Activated CD8-positive, alpha-beta T cell treated with anti-CD3 and anti-CD28 coated beads for 36 hours (primary cell): ENCODE measurements at regions not wholly inside any gene's neighbourhood (a gene's known extent, or its start where the extent isn't known, plus 50 kb on each side); places are given as distances from the start of the nearest gene placed in this dataset.

Experiments
- ATAC-seq: fragments of 200-7000 bp; cut with Tn5 transposase; one replicate; pipeline ENCODE4 v1.10.0; 2021; ENCODE audit warnings: mild to moderate bottlenecking, moderate library complexity
- CTCF ChIA-PET: fragments of 350-600 bp; sonication (Branson Sonifier 250); formaldehyde crosslinking; loops from one replicate; lab custom pipeline; 2021; ENCODE audit warnings: antibody characterized with exemption; lab: Charles Lee
- POLR2A ChIA-PET: fragments of 350-600 bp; sonication (Branson Sonifier 250); formaldehyde crosslinking; loops from one replicate; lab custom pipeline; 2021; ENCODE audit warnings: antibody characterized with exemption; lab: Charles Lee
- DNase-seq: peaks from one replicate; pipeline ENCODE4 v3.0.0-alpha.2; 2020
- H3K27ac Mint-ChIP-seq: one replicate; pipeline ENCODE4 v1.8.0; 2021; ENCODE audit warnings: mild to moderate bottlenecking, mixed read lengths
- H3K27me3 Mint-ChIP-seq: one replicate; pipeline ENCODE4 v1.8.0; 2021; ENCODE audit warnings: mixed read lengths
- H3K36me3 Mint-ChIP-seq: one replicate; pipeline ENCODE4 v1.8.0; 2021; ENCODE audit warnings: low read depth, mixed read lengths
- H3K4me1 Mint-ChIP-seq: one replicate; pipeline ENCODE4 v1.8.0; 2021; ENCODE audit warnings: low read depth, mixed read lengths
- H3K4me3 Mint-ChIP-seq: one replicate; pipeline ENCODE4 v1.8.0; 2021; ENCODE audit warnings: mild to moderate bottlenecking, moderate library complexity, mixed read lengths
- H3K9me3 Mint-ChIP-seq: one replicate; pipeline ENCODE4 v1.8.0; 2021; ENCODE audit warnings: mixed read lengths
- CTCF ChIP-seq: fragments of 200-600 bp; IDR thresholded peaks from one replicate; pipeline ENCODE4 v1.8.0; 2022; ENCODE audit warnings: antibody characterized with exemption, mild to moderate bottlenecking
- intact Hi-C: fragments of 100-400 bp; cut with micrococcal nuclease; formaldehyde crosslinking; loops from one replicate; pipeline ENCODE4 v1.10.0; 2022

GRCh38 chr9:74361508-74361907 lies 135.6 kb upstream of the RORB start:
- ATAC-seq (no peak), DNase-seq (no peak)
- Mint-ChIP-seq H3K27me3 (no peaks in the 10 kb centered on the region), H3K36me3 (no peaks in the 10 kb centered on the region), H3K4me1 (no peaks in the 10 kb centered on the region), H3K4me3 (no peak overlapping the region), H3K9me3 (no peaks in the 10 kb centered on the region), H3K27ac (no peak overlapping the region)
- POLR2A ChIA-PET = no interaction called here
- intact Hi-C loops = no loop called here
- no peak for TF ChIP-seq CTCF
- CTCF ChIA-PET = no interaction called here

GRCh38 chr9:74362423-74362822 lies 134.7 kb upstream of the RORB start:
- TF ChIP-seq CTCF = no peak
- Mint-ChIP-seq H3K27ac (no peak overlapping the region), H3K36me3 (no peaks in the 10 kb centered on the region), H3K4me3 (no peak overlapping the region), H3K4me1 (no peaks in the 10 kb centered on the region), H3K27me3 (no peaks in the 10 kb centered on the region), H3K9me3 (no peaks in the 10 kb centered on the region)
- ChIA-PET POLR2A (no interaction called here), CTCF (no interaction called here)
- intact Hi-C loops = no loop called here
- DNase-seq (no peak), ATAC-seq (no peak)

GRCh38 chr9:74366111-74366510 lies 131.0 kb upstream of the RORB start:
- Mint-ChIP-seq H3K4me3 (no peak overlapping the region), H3K27ac (no peak overlapping the region), H3K36me3 (no peaks in the 10 kb centered on the region), H3K4me1 (no peaks in the 10 kb centered on the region), H3K9me3 (no peaks in the 10 kb centered on the region), H3K27me3 (no peaks in the 10 kb centered on the region)
- ATAC-seq (no peak), DNase-seq (no peak)
- ChIA-PET POLR2A (no interaction called here), CTCF (no interaction called here)
- intact Hi-C loops = no loop called here
- TF ChIP-seq CTCF = no peak

- POLR2A ChIA-PET = no interaction called here
- Mint-ChIP-seq H3K9me3 (no peaks in the 10 kb centered on the region), H3K27ac (no peak overlapping the region), H3K36me3 (no peaks in the 10 kb centered on the region), H3K4me1 (no peaks in the 10 kb centered on the region), H3K27me3 (no peaks in the 10 kb centered on the region), H3K4me3 (no peak overlapping the region)
- DNase-seq = no peak
- CTCF ChIA-PET = no interaction called here
- intact Hi-C loops = no loop called here
- no peak for TF ChIP-seq CTCF
- ATAC-seq = no peak
Measured at GRCh38 chr9:74369844-74370243, 127.3 kb upstream of the RORB start.

GRCh38 chr9:74373348-74373747 lies 123.8 kb upstream of the RORB start:
- H3K4me3 Mint-ChIP-seq = no peak overlapping the region
- H3K36me3 Mint-ChIP-seq = no peaks in the 10 kb centered on the region
- no peaks in the 10 kb centered on the region for H3K9me3 Mint-ChIP-seq
- ChIA-PET CTCF (no interaction called here), POLR2A (no interaction called here)
- no peaks in the 10 kb centered on the region for H3K27me3 Mint-ChIP-seq
- H3K27ac Mint-ChIP-seq = no peak overlapping the region
- no peak for ATAC-seq
- DNase-seq = no peak
- intact Hi-C loops = no loop called here
- H3K4me1 Mint-ChIP-seq = no peaks in the 10 kb centered on the region
- no peak for TF ChIP-seq CTCF
